ENCODE measurements at regions not wholly inside any gene's neighbourhood (a gene's known extent, or its start where the extent isn't known, plus 50 kb on each side); places are given as distances from the start of the nearest gene placed in this dataset.

DNA sequence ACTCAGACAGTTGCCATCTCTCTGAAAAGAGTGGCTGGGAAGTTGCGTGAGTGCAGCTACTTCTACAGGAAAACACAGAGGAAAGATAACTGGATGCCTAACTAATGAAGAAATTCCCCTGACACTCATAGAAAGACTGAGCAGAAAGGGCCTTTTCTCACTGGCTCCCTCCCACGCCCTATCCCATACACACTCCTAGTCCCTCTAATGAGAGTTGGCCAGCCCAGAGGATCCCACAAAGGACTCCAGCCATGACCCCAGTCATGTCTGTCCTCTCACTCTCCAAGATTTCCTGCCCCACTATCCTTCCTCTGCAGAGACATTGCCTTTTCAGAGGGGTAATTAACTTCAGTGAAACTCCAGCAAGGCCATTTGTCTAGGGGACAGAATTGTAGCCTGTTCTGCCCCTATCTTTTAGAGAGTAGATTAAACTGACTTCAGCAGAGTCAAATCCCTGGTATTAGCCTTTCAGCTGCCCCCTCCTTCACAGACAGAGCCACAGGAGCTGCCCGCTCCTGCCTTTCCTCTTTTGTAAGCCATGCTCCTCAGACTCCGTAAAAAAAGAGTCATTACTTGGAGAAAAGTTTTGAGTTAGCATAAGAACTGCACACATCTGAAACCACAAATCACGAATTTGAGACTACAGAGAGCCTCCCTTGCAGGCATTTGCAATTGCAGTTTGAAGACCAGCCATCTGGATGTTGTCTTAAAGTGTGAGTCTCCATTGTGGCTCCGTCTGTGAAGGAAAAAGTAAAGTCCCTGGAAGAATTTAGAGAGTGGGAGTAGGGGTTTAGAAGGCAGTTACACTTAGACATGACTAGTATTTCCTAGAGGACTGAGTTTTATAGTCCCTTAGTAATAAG lies 129.1 kb upstream of the SEMA6D start:
- DNase-seq: peak in 1 of 58 donors; percentile 5

DNA sequence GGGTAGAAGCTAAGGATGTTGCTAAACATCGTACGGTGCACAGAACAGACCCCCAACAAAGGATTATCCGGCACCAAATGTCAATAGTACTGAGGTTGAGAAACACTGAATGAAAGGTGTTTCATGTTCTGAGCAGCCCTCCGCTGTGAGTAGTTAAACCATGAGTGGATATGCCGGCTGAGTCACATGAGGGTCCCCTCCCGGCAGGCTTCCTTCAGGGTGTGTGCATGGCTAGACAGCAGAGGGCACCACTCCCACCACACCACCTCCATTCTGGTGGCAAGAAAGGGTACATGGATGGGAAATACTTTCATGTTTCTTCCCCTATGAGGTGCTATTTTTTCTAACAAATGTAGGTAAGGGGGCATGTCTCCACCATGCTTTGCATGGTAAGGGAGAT lies 128.3 kb upstream of the SEMA6D start:
- no peak for DNase-seq

DNA sequence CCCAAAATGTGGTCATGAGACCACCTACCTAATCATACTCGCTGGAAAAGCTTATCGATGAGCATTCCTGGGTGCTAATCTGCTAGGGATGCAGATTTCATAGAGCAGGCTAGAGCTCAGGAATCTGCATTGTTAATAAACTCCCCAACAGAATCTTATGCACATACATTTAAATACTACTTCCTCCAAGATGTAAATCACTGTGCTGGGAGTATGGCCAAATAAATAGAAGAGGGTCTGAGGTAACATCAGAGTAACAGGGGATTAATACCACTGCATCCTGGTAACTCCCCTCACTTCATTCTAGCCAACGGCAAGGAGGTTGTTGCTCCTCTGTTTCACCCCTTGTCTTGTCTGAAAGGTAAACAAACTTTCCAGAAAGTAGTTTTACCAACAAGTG lies 118.3 kb upstream of the SEMA6D start:
- DNase-seq: no peak

DNA sequence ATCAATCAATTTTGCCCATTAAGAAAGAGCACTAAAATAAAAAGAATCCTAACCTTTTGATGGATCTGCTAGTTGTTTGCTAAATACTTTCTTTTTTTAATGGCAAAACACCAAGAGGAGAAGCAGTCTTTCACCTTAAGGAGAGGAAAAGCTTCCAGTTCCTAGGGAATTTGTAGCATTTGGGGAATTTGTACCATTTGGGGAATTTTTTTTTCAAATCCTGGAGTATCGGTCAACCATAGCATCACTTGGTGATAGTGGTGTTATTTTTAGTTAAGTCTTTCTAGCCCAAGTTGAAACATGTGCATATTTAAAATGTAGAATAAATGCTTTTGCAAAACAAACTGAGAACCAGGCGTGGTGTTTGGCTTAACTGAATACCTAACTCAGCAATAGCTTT lies 117.5 kb upstream of the SEMA6D start:
- DNase-seq: no peak

DNA sequence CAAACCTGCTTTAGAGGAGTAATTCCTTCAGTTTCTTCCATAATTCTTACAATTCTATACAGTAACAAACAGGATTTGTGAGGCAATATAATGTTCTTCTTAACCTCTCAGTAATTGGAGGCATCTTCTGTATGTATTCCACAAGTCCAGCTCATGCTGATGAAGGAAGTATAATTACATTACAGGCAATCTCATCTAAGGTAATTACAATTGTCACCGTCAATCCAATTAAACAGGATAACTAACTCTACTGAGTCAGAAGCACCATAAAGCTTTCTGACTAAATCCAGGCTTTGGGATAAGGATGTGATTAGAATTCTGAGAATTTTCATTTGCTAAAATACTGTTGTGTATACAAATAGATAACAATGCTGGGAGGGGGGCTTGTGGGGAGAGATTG lies 115.2 kb upstream of the SEMA6D start:
- DNase-seq: no peak

DNA sequence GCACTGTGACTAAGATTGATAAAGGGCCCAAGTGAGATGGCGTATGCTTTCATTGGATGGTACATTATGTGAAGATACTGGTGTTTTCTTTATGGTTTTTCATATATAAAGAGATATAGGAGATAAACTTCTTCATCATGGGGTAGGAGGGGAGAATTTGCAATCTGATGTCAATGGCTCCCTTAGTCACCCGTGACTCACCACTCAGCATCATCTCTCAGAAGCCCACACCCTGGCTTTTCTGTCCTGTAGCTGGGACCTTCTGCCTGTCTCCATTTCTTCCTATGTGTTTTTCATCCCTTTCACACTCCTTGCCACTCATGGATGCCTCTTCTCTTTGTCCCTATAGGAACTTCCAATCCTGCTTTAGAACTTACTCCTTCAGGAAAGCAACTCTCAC lies 114.3 kb upstream of the SEMA6D start:
- DNase-seq: no peak

DNA sequence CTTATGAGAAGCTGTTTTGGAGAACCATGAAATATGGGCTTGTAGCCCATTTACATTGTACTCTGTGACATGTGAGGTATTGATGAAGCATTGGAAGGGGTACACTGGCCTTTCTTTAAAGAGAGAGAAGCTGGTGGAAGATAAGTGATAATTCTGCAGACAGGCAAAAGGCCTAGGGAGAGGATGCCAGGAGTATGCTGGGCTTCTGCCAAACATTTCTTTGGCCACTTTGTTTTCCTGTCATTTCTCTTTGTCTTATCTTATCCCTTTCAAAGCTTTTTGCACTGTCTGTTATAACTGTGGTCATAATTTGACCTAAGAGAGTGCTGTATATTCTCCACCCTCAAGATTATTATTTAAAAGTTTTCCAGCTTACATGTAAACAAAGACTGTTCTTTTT lies 109.6 kb upstream of the SEMA6D start:
- DNase-seq: no peak

DNA sequence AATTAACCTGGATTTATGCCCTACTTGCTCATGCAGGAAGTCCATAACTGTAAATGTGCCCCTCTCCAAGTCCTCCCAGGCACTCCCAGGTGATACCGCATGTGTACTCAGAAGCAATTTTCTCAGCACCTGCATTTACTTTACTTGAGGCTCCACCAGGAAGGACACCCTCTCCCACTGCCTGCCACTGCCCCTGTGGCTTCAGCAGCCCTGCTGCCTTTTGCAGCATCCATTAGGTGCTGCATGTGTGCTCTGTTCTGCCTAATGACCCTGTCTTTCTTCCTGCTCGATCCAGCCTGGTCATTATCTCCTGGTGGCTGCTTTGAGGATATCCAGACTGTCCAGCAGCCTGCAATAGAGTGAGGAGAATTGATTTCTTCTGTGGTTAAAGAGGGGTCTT lies 107.6 kb upstream of the SEMA6D start:
- DNase-seq: no peak

DNA sequence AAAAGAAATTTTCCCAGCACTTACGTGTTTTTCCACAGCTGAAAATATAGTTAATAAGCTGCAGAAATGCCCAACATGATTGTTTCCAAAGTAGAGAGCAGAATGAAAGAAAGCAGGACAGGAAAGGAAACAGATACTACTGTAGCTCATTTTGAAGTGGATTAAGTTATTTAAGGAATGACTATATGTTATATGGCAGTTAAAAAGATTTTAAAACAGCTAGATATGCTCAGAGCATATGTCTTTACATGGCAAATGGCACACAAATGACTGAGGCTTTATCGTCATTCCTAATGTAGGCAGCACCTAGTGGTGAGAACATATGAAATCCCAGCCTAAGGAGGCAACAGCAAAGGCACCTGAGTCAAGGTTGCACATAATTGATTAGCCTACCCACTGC lies 106.6 kb upstream of the SEMA6D start:
- DNase-seq: no peak

DNA sequence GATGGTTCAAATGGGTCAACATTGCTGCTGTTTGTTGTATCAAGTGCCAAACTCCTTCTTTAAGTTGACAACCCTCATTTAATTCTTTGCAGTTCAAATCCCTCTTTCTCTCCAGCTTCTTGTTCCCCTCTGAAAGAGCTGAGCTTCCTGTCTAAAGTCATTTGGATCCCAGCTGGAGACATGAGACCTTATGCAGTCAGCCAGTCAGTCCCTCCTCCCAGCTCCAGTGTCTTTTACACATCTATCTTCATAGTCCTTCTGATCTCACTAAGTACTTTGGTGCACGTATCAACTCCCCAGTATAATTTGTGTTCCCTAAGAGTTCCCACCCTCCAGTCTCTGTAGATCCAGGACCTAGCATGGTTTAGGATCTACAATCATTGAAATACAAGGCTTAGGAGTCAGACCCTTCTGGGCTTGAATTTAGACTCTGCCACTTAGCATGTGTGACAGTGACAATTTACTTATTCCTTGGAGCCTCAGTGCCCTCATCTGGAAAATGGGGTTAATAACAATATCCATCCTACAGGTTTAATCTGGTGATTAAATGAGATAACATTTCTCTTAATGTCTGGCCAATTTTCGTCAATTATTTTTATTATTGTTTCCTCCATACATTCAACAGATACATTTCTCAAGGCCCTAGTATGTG lies 102.8 kb upstream of the SEMA6D start:
- DNase-seq: no peak

DNA sequence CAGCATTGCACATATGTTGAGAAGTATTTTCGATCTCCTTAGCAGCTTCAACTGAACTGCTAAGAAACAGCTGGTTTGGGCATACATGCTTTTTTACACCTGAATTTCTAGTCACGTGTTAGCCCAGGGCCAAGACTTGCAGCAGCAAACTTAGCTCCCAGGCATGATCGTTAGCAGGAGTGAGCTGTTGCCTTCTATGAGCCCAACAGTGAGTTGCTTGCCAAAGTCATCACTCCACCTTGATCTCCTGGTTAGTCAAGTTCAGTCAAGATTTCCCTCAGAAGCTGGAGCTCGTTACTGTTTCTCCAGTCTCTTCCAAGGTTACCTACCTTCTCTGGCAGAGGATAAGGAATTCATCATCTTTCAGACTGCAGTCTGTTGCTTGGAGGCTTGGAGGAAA lies 100.4 kb upstream of the SEMA6D start:
- DNase-seq: no peak

DNA sequence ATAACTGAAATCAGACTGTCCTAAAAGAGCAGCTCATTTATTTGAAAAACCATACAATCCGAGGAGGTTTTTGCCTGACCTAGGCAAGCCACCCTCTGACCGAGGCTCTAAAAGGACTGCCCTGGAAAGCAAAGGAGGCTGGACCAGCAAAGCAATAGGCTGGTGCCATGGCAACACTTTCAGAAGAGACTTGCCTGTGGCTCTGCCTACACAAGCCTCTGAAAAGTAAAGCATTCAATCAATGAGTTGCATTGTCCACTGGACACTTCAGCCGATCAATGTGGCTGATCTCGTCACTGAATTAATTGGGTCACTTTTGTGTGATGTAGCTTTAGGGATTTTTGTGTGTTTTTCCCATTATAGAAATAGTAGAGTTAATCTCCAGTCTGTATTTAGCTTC lies 99.1 kb upstream of the SEMA6D start:
- peak in 15 of 58 donors; percentile 1 to 34 (median 6) for DNase-seq

DNA sequence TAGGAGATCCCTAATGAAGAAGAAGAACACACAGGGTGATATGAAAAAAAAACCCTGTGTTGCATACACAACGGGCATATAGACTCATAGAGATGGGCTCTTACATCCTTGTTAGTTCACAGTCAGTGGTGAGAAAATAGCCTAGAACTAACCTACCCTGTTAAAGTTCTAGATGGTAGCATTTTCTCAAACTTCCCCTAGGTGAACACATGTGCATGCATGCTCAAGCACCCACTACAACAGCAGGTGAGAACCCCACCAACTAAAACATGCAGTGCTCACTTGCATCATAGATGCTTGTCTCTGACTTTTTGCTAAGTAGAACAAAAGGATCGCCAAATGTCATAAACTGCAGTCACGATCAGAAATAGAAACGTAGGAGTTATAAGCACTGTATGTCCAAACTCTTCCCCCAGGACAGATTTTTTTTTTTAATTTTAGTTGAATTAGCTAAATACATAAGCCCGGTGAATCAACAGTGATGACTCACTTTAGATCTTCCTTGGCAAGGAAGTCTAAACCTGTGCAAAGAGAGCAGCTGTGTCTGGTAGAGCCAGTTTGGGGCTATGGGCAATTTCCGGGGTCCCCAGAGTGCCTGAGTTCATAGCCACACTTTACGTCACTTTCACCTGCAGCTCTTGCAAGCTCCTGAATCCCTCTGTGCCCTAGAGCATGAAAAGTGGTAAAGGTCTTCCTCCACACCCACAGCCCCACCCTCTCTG lies 96.2 kb upstream of the SEMA6D start:
- peak in 2 of 58 donors; percentile 8 to 15 for DNase-seq

DNA sequence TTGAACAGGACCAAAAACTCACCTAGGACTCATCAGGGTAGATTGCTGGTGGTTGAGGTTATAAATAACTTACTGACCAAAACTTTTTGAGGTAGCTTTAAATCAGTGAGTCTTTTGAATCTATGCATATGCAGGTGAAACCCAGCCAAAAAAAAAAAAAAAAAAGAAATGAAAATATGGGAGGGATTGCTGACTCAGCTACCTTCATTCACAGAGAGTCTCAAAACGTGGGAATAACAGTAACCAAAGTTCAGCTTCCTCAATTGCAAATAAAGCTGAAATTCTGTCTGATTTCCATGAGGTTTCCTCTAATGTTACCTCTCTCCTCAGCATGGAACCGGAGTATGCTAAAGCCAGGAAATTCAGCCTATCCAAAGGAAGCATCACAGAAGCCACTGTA lies 95.2 kb upstream of the SEMA6D start:
- no peak for DNase-seq

DNA sequence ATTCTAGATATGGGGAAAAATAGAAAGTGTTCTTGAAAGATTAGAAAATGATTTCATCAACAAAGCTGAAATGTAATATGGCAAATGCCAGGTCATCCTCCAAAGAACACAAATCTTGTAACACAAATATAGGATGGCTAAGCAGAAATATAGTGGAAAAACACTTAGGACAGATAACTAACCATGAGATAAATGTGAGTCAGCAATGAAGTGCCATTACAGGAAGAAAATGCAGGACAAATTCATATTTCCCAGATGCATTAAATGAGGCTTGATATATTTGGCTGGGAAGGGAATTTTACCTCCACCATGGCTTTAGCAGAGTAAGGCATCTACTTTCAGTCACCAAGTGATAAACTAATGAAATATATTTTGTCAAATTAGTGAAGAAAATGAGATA lies 92.8 kb upstream of the SEMA6D start:
- no peak for DNase-seq

DNA sequence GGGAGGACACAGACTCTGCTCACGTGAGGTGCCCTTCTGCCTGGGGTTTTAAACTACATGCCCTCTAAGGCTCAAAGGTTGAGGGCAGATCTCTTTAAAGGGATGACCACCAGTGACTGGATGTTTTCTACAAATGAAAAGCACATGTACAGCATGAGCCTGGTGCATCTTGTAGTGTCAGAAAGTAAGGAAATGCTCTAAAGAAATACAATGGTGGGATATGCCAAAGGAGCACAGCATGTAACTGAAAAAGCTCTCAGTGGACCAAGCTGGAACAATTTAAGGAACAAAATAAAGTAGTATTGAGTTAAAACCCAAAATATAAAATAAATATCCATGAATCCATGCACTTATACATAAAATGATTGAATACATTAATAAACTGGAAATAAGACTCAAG lies 78.3 kb upstream of the SEMA6D start:
- DNase-seq: no peak

DNA sequence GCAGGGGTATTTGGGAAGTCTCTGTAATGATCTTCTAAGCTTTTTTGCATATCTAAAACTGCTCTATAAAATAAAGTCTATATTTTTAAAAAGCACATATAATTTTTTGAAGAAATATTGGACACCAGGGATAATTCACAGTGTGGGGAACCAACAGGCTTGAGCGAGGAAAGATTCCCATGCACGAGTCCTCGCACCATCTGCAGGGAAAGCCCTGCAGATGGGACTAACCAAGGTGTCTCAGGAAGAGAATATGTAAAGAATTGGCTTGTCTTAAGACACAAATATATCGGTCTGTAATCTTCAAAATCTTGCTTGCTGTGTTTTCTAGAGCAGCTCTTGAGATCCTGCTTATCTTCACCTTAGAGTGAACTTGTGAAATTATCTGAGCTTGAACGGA lies 77.2 kb upstream of the SEMA6D start:
- DNase-seq: no peak

DNA sequence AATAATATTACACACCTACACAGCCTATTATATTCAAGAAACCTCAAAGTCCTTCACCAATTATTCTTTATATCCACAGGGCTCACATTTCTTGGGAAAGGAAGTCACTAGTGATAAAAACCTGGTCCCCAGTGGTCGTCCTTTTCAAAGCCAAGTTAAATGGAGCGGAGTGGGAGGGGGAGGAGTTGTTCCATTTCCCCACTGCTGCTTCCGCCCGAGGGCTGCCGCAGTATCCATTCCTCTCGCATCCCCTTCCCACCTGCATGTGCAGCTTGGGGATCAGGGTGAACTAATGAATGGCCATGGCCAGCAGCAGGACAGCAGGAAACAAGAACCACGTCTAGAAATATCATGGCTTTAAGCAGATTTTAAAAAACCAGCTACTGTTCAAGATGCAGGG lies 76.4 kb upstream of the SEMA6D start:
- DNase-seq: no peak

DNA sequence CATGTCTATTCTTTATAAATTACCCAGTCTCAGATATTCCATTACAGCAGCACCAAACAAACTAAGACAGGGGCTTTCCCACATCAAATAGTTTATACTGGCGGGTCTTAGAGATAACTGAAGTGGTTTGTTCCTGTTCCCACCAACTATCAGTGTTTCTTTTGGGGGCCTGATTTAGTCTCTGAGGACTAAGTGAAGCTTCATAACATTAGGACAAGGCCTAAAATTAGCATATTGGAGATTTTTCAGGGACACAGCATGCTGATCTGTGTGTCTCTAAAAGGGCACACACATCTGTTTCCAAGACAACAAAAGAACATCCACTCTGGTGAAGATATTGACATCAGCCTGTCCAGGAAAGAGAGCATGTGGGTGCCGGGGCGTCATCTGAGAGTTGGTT lies 72.6 kb upstream of the SEMA6D start:
- no peak for DNase-seq

DNA sequence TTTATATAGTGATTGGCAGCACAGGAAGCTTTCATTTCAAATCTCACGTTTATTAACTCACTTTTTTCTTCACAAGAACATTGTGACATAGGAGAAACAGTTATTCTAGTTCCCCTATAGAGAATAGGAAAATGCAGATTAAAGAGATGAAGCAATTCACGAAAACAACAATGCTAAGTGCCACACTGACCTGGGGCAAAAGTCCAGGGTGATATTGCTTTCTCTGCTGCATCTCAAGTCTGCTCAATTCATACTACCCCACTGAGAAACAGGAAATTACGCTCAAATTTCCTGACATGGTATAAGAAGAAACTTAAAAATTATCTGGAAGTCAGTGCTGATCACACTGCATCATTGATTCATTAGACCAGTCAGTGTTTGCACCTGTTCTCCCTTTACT lies 66.7 kb upstream of the SEMA6D start:
- no peak for DNase-seq

DNA sequence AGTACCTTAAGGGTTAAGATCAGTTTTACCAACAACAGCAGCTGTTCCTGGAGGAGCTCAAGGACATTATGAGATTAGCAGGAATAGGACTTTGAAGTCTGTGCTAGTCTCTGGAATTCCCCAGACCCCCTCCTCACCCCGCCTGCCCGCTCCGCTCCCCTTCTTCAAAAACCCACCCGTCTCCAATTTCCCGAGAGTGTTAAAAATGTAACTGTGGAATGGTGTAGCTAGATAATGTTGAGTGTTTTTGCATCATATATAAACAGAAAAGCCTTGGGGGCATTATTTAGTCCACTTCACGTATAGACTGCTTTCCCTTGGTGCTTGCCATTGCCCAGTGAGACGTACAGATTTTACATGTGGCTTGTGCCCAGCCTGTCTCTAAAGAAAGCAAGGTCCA lies 65.0 kb upstream of the SEMA6D start:
- DNase-seq: no peak

DNA sequence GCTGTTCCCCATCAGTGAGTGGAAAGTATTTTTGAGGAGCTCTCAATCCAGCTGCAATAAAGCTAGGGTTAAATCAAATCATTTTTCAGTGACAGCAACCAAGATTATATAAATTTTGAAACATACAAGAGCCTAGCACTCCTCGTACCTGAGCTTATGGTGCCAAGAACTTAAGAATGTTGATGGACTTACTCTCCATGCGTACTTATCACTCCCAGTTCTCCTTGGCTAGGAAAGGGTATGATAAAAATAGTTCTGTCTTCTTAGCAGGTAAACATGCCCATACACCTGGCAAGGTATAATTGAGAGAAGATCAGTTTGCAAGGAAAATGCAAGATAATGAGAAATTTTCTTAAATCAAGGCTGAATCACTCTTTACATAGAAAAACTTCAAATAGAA lies 64.5 kb upstream of the SEMA6D start:
- no peak for DNase-seq

Measured in anterior cingulate cortex (tissue), 58 donors.